Duodenal mucosa (tissue), 2 donors: ENCODE measurements at regions not wholly inside any gene's neighbourhood (a gene's known extent, or its start where the extent isn't known, plus 50 kb on each side); places are given as distances from the start of the nearest gene placed in this dataset.
"Not testable (repeated sequence)": the region's sequence is repeated elsewhere in the genome, so short reads cannot be mapped to it uniquely, and the experiment has no call there.

ENCODE experiments used
- H3K27ac ChIP-seq: one replicate; pipeline ENCODE4 v1.7.0; 2013; ENCODE audit warnings: low read depth, low read length
- H3K27me3 ChIP-seq, 2 donors: one replicate each; pipeline ENCODE4 v1.7.0; 2013; ENCODE audit warnings: low read length in 2 of 2, control low read depth in 1 of 2; ENCODE audit not compliant: insufficient read depth in 2 of 2, control insufficient read depth in 1 of 2
- H3K36me3 ChIP-seq, 2 donors: one replicate each; pipeline ENCODE4 v1.7.0; 2013; ENCODE audit warnings: low read length in 2 of 2, control low read depth in 1 of 2; ENCODE audit not compliant: insufficient read depth in 2 of 2, control insufficient read depth in 1 of 2
- H3K4me1 ChIP-seq, 2 donors: one replicate each; pipeline ENCODE4 v1.7.0; 2013; ENCODE audit warnings: low read length in 2 of 2, control low read depth in 1 of 2; ENCODE audit not compliant: insufficient read depth in 2 of 2, control insufficient read depth in 1 of 2
- H3K4me3 ChIP-seq, 2 donors: one replicate each; pipeline ENCODE4 v1.7.0; 2013; ENCODE audit warnings: low read length in 2 of 2, low read depth in 1 of 2
- H3K9ac ChIP-seq, 2 donors: one replicate each; pipeline ENCODE4 v1.7.0; 2013; ENCODE audit warnings: low read length in 2 of 2, low read depth in 1 of 2
- H3K9me3 ChIP-seq, 2 donors: one replicate each; pipeline ENCODE4 v1.7.0; 2013; ENCODE audit warnings: low read length in 2 of 2, control low read depth in 1 of 2; ENCODE audit not compliant: control insufficient read depth in 1 of 2

- H3K36me3 ChIP-seq, result no peaks in the 10 kb centered on the region
- H3K9me3 ChIP-seq, result no peaks in the 10 kb centered on the region
- H3K9ac ChIP-seq, result no peak overlapping the region
- no peak overlapping the region for H3K27ac ChIP-seq
- H3K4me1 ChIP-seq, result no peaks in the 10 kb centered on the region
- no peak overlapping the region for H3K4me3 ChIP-seq
- peaks cover 0 to 7% of the 10 kb centered on the region in 2 donors for H3K27me3 ChIP-seq
Measured at GRCh38 chr11:116368784-116369183, 404.0 kb downstream of the BUD13 start.

- H3K27ac ChIP-seq, result no peak overlapping the region
- H3K9me3 ChIP-seq, result no peaks in the 10 kb centered on the region
- H3K27me3 ChIP-seq, result peaks cover 0 to 7% of the 10 kb centered on the region in 2 donors
- H3K4me3 ChIP-seq, result no peak overlapping the region
- H3K4me1 ChIP-seq, result no peaks in the 10 kb centered on the region
- no peaks in the 10 kb centered on the region for H3K36me3 ChIP-seq
- no peak overlapping the region for H3K9ac ChIP-seq
Measured at GRCh38 chr11:116366980-116367645, 405.7 kb downstream of the BUD13 start.

- H3K36me3 ChIP-seq, result no peaks in the 10 kb centered on the region
- peaks cover 0 to 7% of the 10 kb centered on the region in 2 donors for H3K27me3 ChIP-seq
- H3K9me3 ChIP-seq, result no peaks in the 10 kb centered on the region
- no peaks in the 10 kb centered on the region for H3K4me1 ChIP-seq
- no peak overlapping the region for H3K4me3 ChIP-seq
- no peak overlapping the region for H3K27ac ChIP-seq
- H3K9ac ChIP-seq, result no peak overlapping the region
Measured at GRCh38 chr11:116366451-116366850, 406.3 kb downstream of the BUD13 start.

GRCh38 chr11:116364925-116365324 is 407.9 kb downstream of the BUD13 start:
- not testable (repeated sequence) for H3K9ac ChIP-seq, H3K36me3 ChIP-seq, H3K4me3 ChIP-seq, H3K27me3 ChIP-seq, H3K27ac ChIP-seq, H3K9me3 ChIP-seq, H3K4me1 ChIP-seq

GRCh38 chr11:116364348-116364747 is 408.4 kb downstream of the BUD13 start:
- no peaks in the 10 kb centered on the region for H3K4me1 ChIP-seq
- no peak overlapping the region for H3K9ac ChIP-seq
- H3K36me3 ChIP-seq, result no peaks in the 10 kb centered on the region
- no peaks in the 10 kb centered on the region for H3K9me3 ChIP-seq
- H3K27ac ChIP-seq, result no peak overlapping the region
- peaks cover 0 to 7% of the 10 kb centered on the region in 2 donors for H3K27me3 ChIP-seq
- no peak overlapping the region for H3K4me3 ChIP-seq

- H3K9ac ChIP-seq, result no peak overlapping the region
- no peaks in the 10 kb centered on the region for H3K27me3 ChIP-seq
- peaks cover 0 to 2% of the 10 kb centered on the region in 2 donors for H3K4me1 ChIP-seq
- no peak overlapping the region for H3K4me3 ChIP-seq
- no peaks in the 10 kb centered on the region for H3K9me3 ChIP-seq
- no peaks in the 10 kb centered on the region for H3K36me3 ChIP-seq
- no peak overlapping the region for H3K27ac ChIP-seq
Measured at GRCh38 chr11:116360221-116360941, 412.4 kb downstream of the BUD13 start.

- Histone ChIP-seq H3K27ac (no peak overlapping the region), H3K9ac (no peak overlapping the region), H3K27me3 (no peaks in the 10 kb centered on the region)
Measured at GRCh38 chr11:116357784-116358544, 414.8 kb downstream of the BUD13 start.

GRCh38 chr11:116356451-116356850 is 416.3 kb downstream of the BUD13 start:
- no peaks in the 10 kb centered on the region for H3K27me3 ChIP-seq
- peaks cover 0 to 2% of the 10 kb centered on the region in 2 donors for H3K4me1 ChIP-seq
- no peak overlapping the region for H3K4me3 ChIP-seq
- no peaks in the 10 kb centered on the region for H3K36me3 ChIP-seq
- no peak overlapping the region for H3K9ac ChIP-seq
- no peaks in the 10 kb centered on the region for H3K9me3 ChIP-seq
- H3K27ac ChIP-seq, result no peak overlapping the region

More at GRCh38 chr11:116357784-116358544, 414.8 kb downstream of the BUD13 start:
- no peaks in the 10 kb centered on the region for H3K9me3 ChIP-seq
- H3K4me3 ChIP-seq, result no peak overlapping the region
- H3K4me1 ChIP-seq, result peaks cover 0 to 2% of the 10 kb centered on the region in 2 donors
- H3K36me3 ChIP-seq, result no peaks in the 10 kb centered on the region

GRCh38 chr11:116355104-116355503 is 417.7 kb downstream of the BUD13 start:
- peaks cover 0 to 2% of the 10 kb centered on the region in 2 donors for H3K4me1 ChIP-seq
- no peaks in the 10 kb centered on the region for H3K27me3 ChIP-seq
- H3K9me3 ChIP-seq, result no peaks in the 10 kb centered on the region
- no peak overlapping the region for H3K9ac ChIP-seq
- no peak overlapping the region for H3K4me3 ChIP-seq
- H3K27ac ChIP-seq, result no peak overlapping the region
- H3K36me3 ChIP-seq, result no peaks in the 10 kb centered on the region

- H3K4me1 ChIP-seq, result peaks cover 0 to 2% of the 10 kb centered on the region in 2 donors
- no peaks in the 10 kb centered on the region for H3K9me3 ChIP-seq
- H3K27ac ChIP-seq, result no peak overlapping the region
- H3K9ac ChIP-seq, result no peak overlapping the region
- H3K36me3 ChIP-seq, result no peaks in the 10 kb centered on the region
- no peaks in the 10 kb centered on the region for H3K27me3 ChIP-seq
- H3K4me3 ChIP-seq, result no peak overlapping the region
Measured at GRCh38 chr11:116353589-116353988, 419.2 kb downstream of the BUD13 start.
